ENCODE measurements at regions not wholly inside any gene's neighbourhood (a gene's known extent, or its start where the extent isn't known, plus 50 kb on each side); places are given as distances from the start of the nearest gene placed in this dataset.

- Histone ChIP-seq H3T11ph (ENCODE audit: low read length) (no peak overlapping the region), H2AFZ (ENCODE audit: low read length) (no peak overlapping the region), H3K18ac (ENCODE audit: insufficient read length, low read depth, low read length) (no peak overlapping the region), H3K56ac (ENCODE audit: insufficient read length, low read depth, low read length) (no peak overlapping the region), H2BK15ac (ENCODE audit: low read depth, low read length) (no peak overlapping the region), H3K4me2 (ENCODE audit: insufficient read depth, insufficient read length, low read length) (no peak overlapping the region), H3K27me3 (ENCODE audit: insufficient read depth, low read length) (no peaks in the 10 kb centered on the region), H3K14ac (ENCODE audit: insufficient read depth, low read length) (no peak overlapping the region), H3K9me3 (ENCODE audit: control insufficient read depth, low read depth, low read length) (no peaks in the 10 kb centered on the region), H3K9ac (ENCODE audit: extremely low read depth, insufficient read length, low read length) (no peak overlapping the region), H3K4me1 (ENCODE audit: insufficient read depth, low read length) (peaks cover 5% of the 10 kb centered on the region; the same call in 1 of the 2 replicates), H2BK120ac (ENCODE audit: low read depth, low read length, poor library complexity, severe bottlenecking) (no peak overlapping the region), H3K4ac (ENCODE audit: low read depth, low read length) (no peak overlapping the region), H4K5ac (ENCODE audit: insufficient read length, low read depth, low read length) (no peak overlapping the region), H3K79me1 (ENCODE audit: insufficient read depth, low read depth, low read length, poor library complexity, severe bottlenecking) (no peaks in the 10 kb centered on the region), H2BK5ac (ENCODE audit: insufficient read length, low read length) (no peak overlapping the region), H2AK5ac (ENCODE audit: insufficient read length, low read length) (no peak overlapping the region), H3K27ac (ENCODE audit: insufficient read length, low read depth, low read length) (no peak overlapping the region), H2BK12ac (ENCODE audit: insufficient read length, low read depth, low read length) (no peak overlapping the region), H3K23ac (ENCODE audit: insufficient read length, low read depth, low read length) (no peak overlapping the region), H4K20me1 (ENCODE audit: control insufficient read depth, insufficient read depth, insufficient read length) (no peaks in the 10 kb centered on the region), H3K79me2 (ENCODE audit: insufficient read depth, low read length) (no peaks in the 10 kb centered on the region), H4K91ac (ENCODE audit: insufficient read length, low read depth, low read length) (no peak overlapping the region), H3K23me2 (ENCODE audit: insufficient read length, low read depth, low read length, poor library complexity, severe bottlenecking) (no peaks in the 10 kb centered on the region), H2BK20ac (ENCODE audit: low read depth, low read length, poor library complexity, severe bottlenecking) (no peak overlapping the region), H4K8ac (replicated peaks; ENCODE audit: insufficient read length, low read depth, low read length) (no peak overlapping the region)
- peaks cover under 1 to 2% (median under 1%) of the 10 kb centered on the region in 3 experiments for H3K36me3 Mint-ChIP-seq (ENCODE audit: insufficient read depth in 1 of 3, low read depth in 3 of 3)
- no peak overlapping the region for H3K4me3 Mint-ChIP-seq
- no peak for TF ChIP-seq CTCF (conservative IDR thresholded peaks at IDR 0.05)
- no peak overlapping the region for H3K27ac Mint-ChIP-seq
- no peak for DNase-seq
- H3K27me3 Mint-ChIP-seq (ENCODE audit: low read depth): no peaks in the 10 kb centered on the region
- peaks cover 9 to 10% of the 10 kb centered on the region in 2 experiments for H3K4me1 Mint-ChIP-seq
- H3K9me3 Mint-ChIP-seq: peaks cover 4% of the 10 kb centered on the region in 2 experiments; a peak in 4 of 5 replicates
Observed at GRCh38 chr3:107884028-107884427, 206.8 kb downstream of the CD47 start.

Measured in H9 (cell line).